H1 (cell line): ENCODE measurements at regions not wholly inside any gene's neighbourhood (a gene's known extent, or its start where the extent isn't known, plus 50 kb on each side); places are given as distances from the start of the nearest gene placed in this dataset.

Source experiments
- CHD1 ChIP-seq: IDR thresholded peaks from 2 replicates; pipeline ENCODE4 v1.6.1; 2012; ENCODE audit warnings: low read depth, low read length, improper control_type of control experiment
- JUND ChIP-seq: IDR thresholded peaks from 2 replicates; pipeline ENCODE4 v1.6.1; 2011; ENCODE audit warnings: mild to moderate bottlenecking, improper control_type of control experiment, low read length
- MAFK ChIP-seq: IDR thresholded peaks from 2 replicates; pipeline ENCODE4 v1.6.1; 2012; ENCODE audit warnings: low read depth, mild to moderate bottlenecking, improper control_type of control experiment, low read length
- POU5F1 ChIP-seq: IDR thresholded peaks from 2 replicates; pipeline ENCODE4 v1.6.1; 2011; ENCODE audit warnings: low read depth, mild to moderate bottlenecking, low read length, moderate library complexity
- SIRT6 ChIP-seq: IDR thresholded peaks from one replicate; pipeline ENCODE4 v1.7.1; 2012; ENCODE audit warnings: low read length, inconsistent platforms
- YY1 ChIP-seq: IDR thresholded peaks from 2 replicates; pipeline ENCODE4 v1.6.1; 2011; ENCODE audit warnings: low read depth, mild to moderate bottlenecking, low read length
- TF ChIP-seq, protein P1 (sequence below): fragments of 300-600 bp; sonication (generic); IDR thresholded peaks from 2 replicates; pipeline ENCODE4 v1.7.1; 2012; ENCODE audit warnings: low read length, moderate library complexity, mild to moderate bottlenecking, inconsistent platforms; ENCODE audit not compliant: insufficient replicate concordance
- TF ChIP-seq, protein P2 (sequence below): IDR thresholded peaks from 2 replicates; pipeline ENCODE4 v1.6.1; 2011; ENCODE audit warnings: low read length, improper control_type of control experiment
- TF ChIP-seq, protein P3 (sequence below): IDR thresholded peaks from 2 replicates; pipeline ENCODE4 v1.6.1; 2012; ENCODE audit warnings: inconsistent platforms

GRCh38 chr16:17544785-17545184 lies 74.0 kb upstream of the XYLT1 start (continued):
- TF ChIP-seq, protein P1, sequence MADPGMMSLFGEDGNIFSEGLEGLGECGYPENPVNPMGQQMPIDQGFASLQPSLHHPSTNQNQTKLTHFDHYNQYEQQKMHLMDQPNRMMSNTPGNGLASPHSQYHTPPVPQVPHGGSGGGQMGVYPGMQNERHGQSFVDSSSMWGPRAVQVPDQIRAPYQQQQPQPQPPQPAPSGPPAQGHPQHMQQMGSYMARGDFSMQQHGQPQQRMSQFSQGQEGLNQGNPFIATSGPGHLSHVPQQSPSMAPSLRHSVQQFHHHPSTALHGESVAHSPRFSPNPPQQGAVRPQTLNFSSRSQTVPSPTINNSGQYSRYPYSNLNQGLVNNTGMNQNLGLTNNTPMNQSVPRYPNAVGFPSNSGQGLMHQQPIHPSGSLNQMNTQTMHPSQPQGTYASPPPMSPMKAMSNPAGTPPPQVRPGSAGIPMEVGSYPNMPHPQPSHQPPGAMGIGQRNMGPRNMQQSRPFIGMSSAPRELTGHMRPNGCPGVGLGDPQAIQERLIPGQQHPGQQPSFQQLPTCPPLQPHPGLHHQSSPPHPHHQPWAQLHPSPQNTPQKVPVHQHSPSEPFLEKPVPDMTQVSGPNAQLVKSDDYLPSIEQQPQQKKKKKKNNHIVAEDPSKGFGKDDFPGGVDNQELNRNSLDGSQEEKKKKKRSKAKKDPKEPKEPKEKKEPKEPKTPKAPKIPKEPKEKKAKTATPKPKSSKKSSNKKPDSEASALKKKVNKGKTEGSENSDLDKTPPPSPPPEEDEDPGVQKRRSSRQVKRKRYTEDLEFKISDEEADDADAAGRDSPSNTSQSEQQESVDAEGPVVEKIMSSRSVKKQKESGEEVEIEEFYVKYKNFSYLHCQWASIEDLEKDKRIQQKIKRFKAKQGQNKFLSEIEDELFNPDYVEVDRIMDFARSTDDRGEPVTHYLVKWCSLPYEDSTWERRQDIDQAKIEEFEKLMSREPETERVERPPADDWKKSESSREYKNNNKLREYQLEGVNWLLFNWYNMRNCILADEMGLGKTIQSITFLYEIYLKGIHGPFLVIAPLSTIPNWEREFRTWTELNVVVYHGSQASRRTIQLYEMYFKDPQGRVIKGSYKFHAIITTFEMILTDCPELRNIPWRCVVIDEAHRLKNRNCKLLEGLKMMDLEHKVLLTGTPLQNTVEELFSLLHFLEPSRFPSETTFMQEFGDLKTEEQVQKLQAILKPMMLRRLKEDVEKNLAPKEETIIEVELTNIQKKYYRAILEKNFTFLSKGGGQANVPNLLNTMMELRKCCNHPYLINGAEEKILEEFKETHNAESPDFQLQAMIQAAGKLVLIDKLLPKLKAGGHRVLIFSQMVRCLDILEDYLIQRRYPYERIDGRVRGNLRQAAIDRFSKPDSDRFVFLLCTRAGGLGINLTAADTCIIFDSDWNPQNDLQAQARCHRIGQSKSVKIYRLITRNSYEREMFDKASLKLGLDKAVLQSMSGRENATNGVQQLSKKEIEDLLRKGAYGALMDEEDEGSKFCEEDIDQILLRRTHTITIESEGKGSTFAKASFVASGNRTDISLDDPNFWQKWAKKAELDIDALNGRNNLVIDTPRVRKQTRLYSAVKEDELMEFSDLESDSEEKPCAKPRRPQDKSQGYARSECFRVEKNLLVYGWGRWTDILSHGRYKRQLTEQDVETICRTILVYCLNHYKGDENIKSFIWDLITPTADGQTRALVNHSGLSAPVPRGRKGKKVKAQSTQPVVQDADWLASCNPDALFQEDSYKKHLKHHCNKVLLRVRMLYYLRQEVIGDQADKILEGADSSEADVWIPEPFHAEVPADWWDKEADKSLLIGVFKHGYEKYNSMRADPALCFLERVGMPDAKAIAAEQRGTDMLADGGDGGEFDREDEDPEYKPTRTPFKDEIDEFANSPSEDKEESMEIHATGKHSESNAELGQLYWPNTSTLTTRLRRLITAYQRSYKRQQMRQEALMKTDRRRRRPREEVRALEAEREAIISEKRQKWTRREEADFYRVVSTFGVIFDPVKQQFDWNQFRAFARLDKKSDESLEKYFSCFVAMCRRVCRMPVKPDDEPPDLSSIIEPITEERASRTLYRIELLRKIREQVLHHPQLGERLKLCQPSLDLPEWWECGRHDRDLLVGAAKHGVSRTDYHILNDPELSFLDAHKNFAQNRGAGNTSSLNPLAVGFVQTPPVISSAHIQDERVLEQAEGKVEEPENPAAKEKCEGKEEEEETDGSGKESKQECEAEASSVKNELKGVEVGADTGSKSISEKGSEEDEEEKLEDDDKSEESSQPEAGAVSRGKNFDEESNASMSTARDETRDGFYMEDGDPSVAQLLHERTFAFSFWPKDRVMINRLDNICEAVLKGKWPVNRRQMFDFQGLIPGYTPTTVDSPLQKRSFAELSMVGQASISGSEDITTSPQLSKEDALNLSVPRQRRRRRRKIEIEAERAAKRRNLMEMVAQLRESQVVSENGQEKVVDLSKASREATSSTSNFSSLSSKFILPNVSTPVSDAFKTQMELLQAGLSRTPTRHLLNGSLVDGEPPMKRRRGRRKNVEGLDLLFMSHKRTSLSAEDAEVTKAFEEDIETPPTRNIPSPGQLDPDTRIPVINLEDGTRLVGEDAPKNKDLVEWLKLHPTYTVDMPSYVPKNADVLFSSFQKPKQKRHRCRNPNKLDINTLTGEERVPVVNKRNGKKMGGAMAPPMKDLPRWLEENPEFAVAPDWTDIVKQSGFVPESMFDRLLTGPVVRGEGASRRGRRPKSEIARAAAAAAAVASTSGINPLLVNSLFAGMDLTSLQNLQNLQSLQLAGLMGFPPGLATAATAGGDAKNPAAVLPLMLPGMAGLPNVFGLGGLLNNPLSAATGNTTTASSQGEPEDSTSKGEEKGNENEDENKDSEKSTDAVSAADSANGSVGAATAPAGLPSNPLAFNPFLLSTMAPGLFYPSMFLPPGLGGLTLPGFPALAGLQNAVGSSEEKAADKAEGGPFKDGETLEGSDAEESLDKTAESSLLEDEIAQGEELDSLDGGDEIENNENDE: no peak
- no peak for TF ChIP-seq SIRT6
- TF ChIP-seq, protein P2, sequence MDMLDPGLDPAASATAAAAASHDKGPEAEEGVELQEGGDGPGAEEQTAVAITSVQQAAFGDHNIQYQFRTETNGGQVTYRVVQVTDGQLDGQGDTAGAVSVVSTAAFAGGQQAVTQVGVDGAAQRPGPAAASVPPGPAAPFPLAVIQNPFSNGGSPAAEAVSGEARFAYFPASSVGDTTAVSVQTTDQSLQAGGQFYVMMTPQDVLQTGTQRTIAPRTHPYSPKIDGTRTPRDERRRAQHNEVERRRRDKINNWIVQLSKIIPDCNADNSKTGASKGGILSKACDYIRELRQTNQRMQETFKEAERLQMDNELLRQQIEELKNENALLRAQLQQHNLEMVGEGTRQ: no peak
- TF ChIP-seq MAFK: no peak
- TF ChIP-seq POU5F1: no peak
- no peak for TF ChIP-seq CHD1
- TF ChIP-seq JUND: no peak
- TF ChIP-seq, protein P3, sequence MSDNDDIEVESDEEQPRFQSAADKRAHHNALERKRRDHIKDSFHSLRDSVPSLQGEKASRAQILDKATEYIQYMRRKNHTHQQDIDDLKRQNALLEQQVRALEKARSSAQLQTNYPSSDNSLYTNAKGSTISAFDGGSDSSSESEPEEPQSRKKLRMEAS: peak; percentile 20; the same call in 1 of the 2 replicates
- no peak for TF ChIP-seq YY1
